ENCODE measurements at regions not wholly inside any gene's neighbourhood (a gene's known extent, or its start where the extent isn't known, plus 50 kb on each side); places are given as distances from the start of the nearest gene placed in this dataset.

GRCh38 chr5:144680711-144681110 lies 510.0 kb downstream of the KCTD16 start:
- DNase-seq (ENCODE audit: low spot score) = no peak
- no peaks in the 10 kb centered on the region for H3K9me3 ChIP-seq (ENCODE audit: low read depth, low read length, poor library complexity, severe bottlenecking)
- POLR2A ChIA-PET (ENCODE audit: low non-redundant PET) = no interaction called here
- intact Hi-C loops (cut with micrococcal nuclease; ENCODE audit: unreplicated experiment) = no loop called here
- CTCF ChIA-PET = no interaction called here
- H3K4me1 ChIP-seq (ENCODE audit: insufficient read depth, low read length, poor library complexity, severe bottlenecking) = no peaks in the 10 kb centered on the region
- no peak overlapping the region for H3K27ac ChIP-seq (ENCODE audit: low read depth, low read length, poor library complexity, severe bottlenecking)
- BruUV-seq (replicated peaks) = no TSS peak
- H3K36me3 ChIP-seq (ENCODE audit: insufficient read depth, low read length, poor library complexity, severe bottlenecking) = no peaks in the 10 kb centered on the region
- TF ChIP-seq EZH2 (IDR thresholded peaks at IDR 0.05; ENCODE audit: borderline replicate concordance, low read depth, low read length, poor library complexity, severe bottlenecking) = no peak
- TF ChIP-seq CTCF (conservative IDR thresholded peaks at IDR 0.05; ENCODE audit: low read depth, low read length) = no peak
- no peaks in the 10 kb centered on the region for H3K27me3 ChIP-seq (replicated peaks; ENCODE audit: insufficient read depth, low read depth, low read length, poor library complexity)
- H3K4me3 ChIP-seq (ENCODE audit: low read depth, low read length, poor library complexity, severe bottlenecking) = no peak overlapping the region

GRCh38 chr5:144671066-144671465 lies 500.4 kb downstream of the KCTD16 start:
- TF ChIP-seq CTCF (conservative IDR thresholded peaks at IDR 0.05; ENCODE audit: low read depth, low read length) = no peak
- no peak overlapping the region for H3K27ac ChIP-seq (ENCODE audit: low read depth, low read length, poor library complexity, severe bottlenecking)
- no TSS peak for BruUV-seq (replicated peaks)
- H3K27me3 ChIP-seq (replicated peaks; ENCODE audit: insufficient read depth, low read depth, low read length, poor library complexity) = peaks cover 6% of the 10 kb centered on the region
- intact Hi-C loops (cut with micrococcal nuclease; ENCODE audit: unreplicated experiment) = no loop called here
- ChIA-PET CTCF (no interaction called here), POLR2A (ENCODE audit: low non-redundant PET) (no interaction called here)
- no peaks in the 10 kb centered on the region for H3K36me3 ChIP-seq (ENCODE audit: insufficient read depth, low read length, poor library complexity, severe bottlenecking)
- no peak for DNase-seq (ENCODE audit: low spot score)
- H3K4me1 ChIP-seq (ENCODE audit: insufficient read depth, low read length, poor library complexity, severe bottlenecking) = no peaks in the 10 kb centered on the region
- no peaks in the 10 kb centered on the region for H3K9me3 ChIP-seq (ENCODE audit: low read depth, low read length, poor library complexity, severe bottlenecking)
- no peak overlapping the region for H3K4me3 ChIP-seq (ENCODE audit: low read depth, low read length, poor library complexity, severe bottlenecking)

- Histone ChIP-seq H3K4me3 (ENCODE audit: low read depth, low read length, poor library complexity, severe bottlenecking) (no peak overlapping the region), H3K27me3 (replicated peaks; ENCODE audit: insufficient read depth, low read depth, low read length, poor library complexity) (peaks cover 9% of the 10 kb centered on the region), H3K9me3 (ENCODE audit: low read depth, low read length, poor library complexity, severe bottlenecking) (no peaks in the 10 kb centered on the region), H3K27ac (ENCODE audit: low read depth, low read length, poor library complexity, severe bottlenecking) (no peak overlapping the region), H3K36me3 (ENCODE audit: insufficient read depth, low read length, poor library complexity, severe bottlenecking) (no peaks in the 10 kb centered on the region), H3K4me1 (ENCODE audit: insufficient read depth, low read length, poor library complexity, severe bottlenecking) (no peaks in the 10 kb centered on the region)
- no peak for DNase-seq (ENCODE audit: low spot score)
- ChIA-PET POLR2A (ENCODE audit: low non-redundant PET) (no interaction called here), CTCF (no interaction called here)
- TF ChIP-seq CTCF (conservative IDR thresholded peaks at IDR 0.05; ENCODE audit: low read depth, low read length) (no peak), EZH2 (IDR thresholded peaks at IDR 0.05; ENCODE audit: borderline replicate concordance, low read depth, low read length, poor library complexity, severe bottlenecking) (no peak)
- intact Hi-C loops (cut with micrococcal nuclease; ENCODE audit: unreplicated experiment) = no loop called here
- BruUV-seq (replicated peaks) = no TSS peak
Measured at GRCh38 chr5:144659634-144660227, 489.1 kb downstream of the KCTD16 start.

All from A673 (cell line).